BE2C (cell line): ENCODE measurements at regions not wholly inside any gene's neighbourhood (a gene's known extent, or its start where the extent isn't known, plus 50 kb on each side); places are given as distances from the start of the nearest gene placed in this dataset.

ENCODE experiments used
- DNase-seq: peaks from one replicate; pipeline ENCODE4 v3.0.0-alpha.2; 2020
- H3K27me3 ChIP-seq: fragments of 250-450 bp; sonication (Bioruptor Pico); 2 replicates; pipeline ENCODE4 v1.5.1; 2020; ENCODE audit warnings: mild to moderate bottlenecking
- H3K36me3 ChIP-seq: fragments of 250-450 bp; sonication (Bioruptor Pico); 2 replicates; pipeline ENCODE4 v1.5.1; 2020; ENCODE audit warnings: mild to moderate bottlenecking
- H3K4me1 ChIP-seq: fragments of 250-450 bp; sonication (Bioruptor Pico); 2 replicates; pipeline ENCODE4 v1.5.1; 2020
- H3K4me3 ChIP-seq: 2 replicates; pipeline ENCODE4 v1.5.1; 2011; ENCODE audit warnings: low read depth, low read length
- H3K9me3 ChIP-seq: fragments of 250-450 bp; sonication (Bioruptor Pico); 2 replicates; pipeline ENCODE4 v1.5.1; 2020
- CTCF ChIP-seq: IDR thresholded peaks from 2 replicates; pipeline ENCODE4 v1.5.1; 2012; ENCODE audit warnings: mild to moderate bottlenecking, low read depth, low read length

GRCh38 chr12:93019212-93019927 lies 90.3 kb upstream of the EEA1 start:
- TF ChIP-seq CTCF: no peak
- no peaks in the 10 kb centered on the region for H3K36me3 ChIP-seq
- H3K9me3 ChIP-seq: no peaks in the 10 kb centered on the region
- DNase-seq: no peak
- no peak overlapping the region for H3K4me3 ChIP-seq
- no peaks in the 10 kb centered on the region for H3K4me1 ChIP-seq
- H3K27me3 ChIP-seq: no peaks in the 10 kb centered on the region

DNA sequence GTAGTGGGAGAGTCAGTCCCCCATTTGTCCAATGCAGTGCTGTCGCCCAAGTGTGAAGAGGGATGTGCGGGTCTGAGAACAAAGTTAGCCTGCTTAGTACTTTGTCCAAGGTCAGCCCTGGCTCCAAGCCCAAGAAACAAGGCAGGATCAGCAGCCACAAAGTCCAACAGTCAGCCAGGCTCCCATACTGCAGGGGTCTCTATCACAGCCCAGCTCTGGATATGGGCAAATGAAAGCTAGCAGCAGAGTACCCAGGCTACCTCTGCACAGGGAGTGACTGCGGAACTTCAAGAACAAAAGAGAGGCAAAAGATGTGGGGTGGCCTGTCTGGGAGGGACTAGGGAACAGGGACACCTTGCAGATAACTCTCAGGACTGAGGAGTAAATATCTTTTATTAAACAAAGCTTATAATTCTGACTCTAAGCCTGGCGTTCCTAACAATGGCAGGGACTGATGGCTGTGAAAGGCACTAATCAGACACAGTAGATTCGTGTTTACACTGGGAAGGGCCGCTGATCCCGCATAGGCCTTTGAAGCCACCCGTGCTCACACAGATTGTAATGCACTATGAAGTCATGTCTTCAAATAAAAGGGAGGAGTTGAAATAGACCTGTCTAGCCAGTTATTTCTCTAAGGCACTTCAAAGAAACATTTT lies 91.0 kb upstream of the EEA1 start:
- no peaks in the 10 kb centered on the region for H3K36me3 ChIP-seq
- no peak overlapping the region for H3K4me3 ChIP-seq
- H3K27me3 ChIP-seq: no peaks in the 10 kb centered on the region
- DNase-seq: no peak
- no peaks in the 10 kb centered on the region for H3K4me1 ChIP-seq
- TF ChIP-seq CTCF: no peak
- no peaks in the 10 kb centered on the region for H3K9me3 ChIP-seq

- DNase-seq: no peak
- Histone ChIP-seq H3K36me3 (no peaks in the 10 kb centered on the region), H3K4me3 (no peak overlapping the region), H3K9me3 (no peaks in the 10 kb centered on the region), H3K4me1 (no peaks in the 10 kb centered on the region), H3K27me3 (no peaks in the 10 kb centered on the region)
- TF ChIP-seq CTCF: no peak
Measured at GRCh38 chr12:93020631-93021597, 91.8 kb upstream of the EEA1 start.

DNA sequence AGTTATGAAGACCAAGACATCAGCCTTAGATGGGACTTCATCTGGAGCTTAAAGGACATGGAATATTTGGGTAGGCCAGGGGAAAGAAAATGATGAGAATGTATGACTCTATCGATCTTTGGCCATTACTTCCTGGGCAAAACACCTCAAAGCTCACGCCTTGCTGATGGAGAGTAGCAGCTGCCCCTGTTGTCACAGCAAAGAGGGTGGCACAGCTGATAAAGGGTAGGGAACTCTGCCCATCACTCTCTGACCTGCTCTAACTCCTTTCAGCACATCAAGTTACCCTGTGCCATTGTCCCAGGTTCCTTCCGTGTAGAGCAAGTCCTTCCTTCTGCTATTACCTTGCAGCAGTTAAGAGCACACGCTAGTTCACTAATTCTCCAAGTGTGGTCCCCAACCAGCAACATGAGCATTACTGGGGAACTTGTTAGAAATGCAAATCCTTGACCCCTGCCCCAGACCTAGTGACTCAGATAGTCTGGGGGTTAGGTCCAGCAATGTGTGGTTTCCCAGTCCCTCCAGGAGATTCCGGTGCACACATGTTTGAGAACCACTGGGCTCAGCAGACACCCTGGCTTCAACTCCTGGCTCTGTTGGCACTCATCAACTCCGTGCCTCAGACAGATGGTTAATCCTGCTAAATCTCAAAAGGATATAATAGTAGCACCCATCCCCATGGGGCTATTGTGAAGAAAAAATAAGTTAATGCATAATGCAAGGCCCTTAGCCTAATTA lies 93.7 kb upstream of the EEA1 start:
- no peaks in the 10 kb centered on the region for H3K9me3 ChIP-seq
- TF ChIP-seq CTCF: no peak
- DNase-seq: no peak
- H3K4me3 ChIP-seq: no peak overlapping the region
- H3K4me1 ChIP-seq: no peaks in the 10 kb centered on the region
- no peaks in the 10 kb centered on the region for H3K36me3 ChIP-seq
- no peaks in the 10 kb centered on the region for H3K27me3 ChIP-seq

DNA sequence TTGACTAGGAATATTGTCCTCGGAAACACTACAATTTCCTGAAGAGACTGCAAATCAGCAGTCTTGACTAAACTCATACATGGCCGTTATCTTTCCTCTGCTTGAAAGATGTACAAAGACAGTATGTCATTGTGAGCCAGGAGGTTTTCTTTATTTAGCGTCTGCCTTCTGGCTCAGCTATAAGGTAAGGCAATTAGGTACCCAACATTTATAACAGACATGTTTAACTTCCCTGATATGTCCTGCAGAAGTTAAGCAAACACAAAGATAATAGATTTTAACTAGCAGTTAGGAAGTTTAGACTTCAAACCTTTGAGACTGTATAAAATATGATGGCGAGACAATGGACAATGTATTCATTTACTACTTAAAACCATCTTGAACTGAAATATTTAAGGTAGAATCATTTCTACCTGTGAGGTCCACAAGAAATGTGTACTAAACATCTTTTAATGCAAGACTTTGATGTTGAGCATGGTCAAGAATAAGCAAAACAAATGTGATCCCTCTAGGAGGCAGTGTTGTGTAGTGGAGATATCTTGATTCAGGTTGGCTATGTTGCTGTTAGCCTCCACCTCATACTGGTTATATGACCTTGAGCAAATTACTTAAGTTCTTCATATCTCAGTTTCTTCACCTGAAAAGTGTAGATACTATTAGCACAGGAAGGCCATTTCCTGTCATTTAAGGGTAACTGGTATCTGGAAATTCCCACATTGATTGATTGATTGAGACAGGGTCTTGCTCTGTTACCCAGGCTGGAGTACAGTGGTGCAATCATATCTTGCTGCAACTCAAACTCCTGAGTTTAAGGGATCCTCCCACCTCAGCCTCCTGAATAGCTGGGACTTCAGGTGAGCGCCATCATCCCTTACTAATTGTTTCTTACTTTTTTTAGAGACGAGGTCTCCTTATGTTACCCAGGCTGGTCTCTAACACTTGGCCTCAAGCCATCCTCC lies 96.3 kb upstream of the EEA1 start:
- Histone ChIP-seq H3K27me3 (no peaks in the 10 kb centered on the region), H3K36me3 (no peaks in the 10 kb centered on the region), H3K4me1 (no peaks in the 10 kb centered on the region), H3K9me3 (no peaks in the 10 kb centered on the region), H3K4me3 (no peak overlapping the region)
- peak; percentile 22 for DNase-seq
- peak; percentile 76 for TF ChIP-seq CTCF
